ENCODE measurements at regions not wholly inside any gene's neighbourhood (a gene's known extent, or its start where the extent isn't known, plus 50 kb on each side); places are given as distances from the start of the nearest gene placed in this dataset.

DNA sequence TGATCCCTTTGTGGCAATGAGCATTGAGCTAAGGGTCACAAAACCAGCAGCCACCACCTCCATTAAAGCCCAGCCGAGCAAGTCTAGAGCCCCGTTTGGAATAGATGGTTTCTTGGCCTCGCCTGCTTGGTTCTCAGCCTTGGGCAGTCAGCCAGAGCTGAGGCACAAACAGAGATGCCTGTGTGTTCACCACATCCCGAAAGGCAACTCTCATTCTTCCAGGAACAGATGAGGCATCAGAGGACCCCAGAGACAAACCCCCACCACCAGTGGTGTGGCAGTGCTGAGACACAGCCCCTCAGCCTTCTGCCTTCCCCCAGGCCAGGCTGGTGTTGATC lies 203.3 kb upstream of the ZMIZ1 start:
- no peak for TF ChIP-seq POLR2A (IDR thresholded peaks at IDR 0.05)
- TF ChIP-seq, protein P1, sequence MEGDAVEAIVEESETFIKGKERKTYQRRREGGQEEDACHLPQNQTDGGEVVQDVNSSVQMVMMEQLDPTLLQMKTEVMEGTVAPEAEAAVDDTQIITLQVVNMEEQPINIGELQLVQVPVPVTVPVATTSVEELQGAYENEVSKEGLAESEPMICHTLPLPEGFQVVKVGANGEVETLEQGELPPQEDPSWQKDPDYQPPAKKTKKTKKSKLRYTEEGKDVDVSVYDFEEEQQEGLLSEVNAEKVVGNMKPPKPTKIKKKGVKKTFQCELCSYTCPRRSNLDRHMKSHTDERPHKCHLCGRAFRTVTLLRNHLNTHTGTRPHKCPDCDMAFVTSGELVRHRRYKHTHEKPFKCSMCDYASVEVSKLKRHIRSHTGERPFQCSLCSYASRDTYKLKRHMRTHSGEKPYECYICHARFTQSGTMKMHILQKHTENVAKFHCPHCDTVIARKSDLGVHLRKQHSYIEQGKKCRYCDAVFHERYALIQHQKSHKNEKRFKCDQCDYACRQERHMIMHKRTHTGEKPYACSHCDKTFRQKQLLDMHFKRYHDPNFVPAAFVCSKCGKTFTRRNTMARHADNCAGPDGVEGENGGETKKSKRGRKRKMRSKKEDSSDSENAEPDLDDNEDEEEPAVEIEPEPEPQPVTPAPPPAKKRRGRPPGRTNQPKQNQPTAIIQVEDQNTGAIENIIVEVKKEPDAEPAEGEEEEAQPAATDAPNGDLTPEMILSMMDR (IDR thresholded peaks at IDR 0.05 in 4 of 5, conservative IDR thresholded peaks at IDR 0.05 in 1 of 5) = no peak

All from gastrocnemius medialis (tissue), 4 donors.